HepG2 (cell line): ENCODE measurements at regions not wholly inside any gene's neighbourhood (a gene's known extent, or its start where the extent isn't known, plus 50 kb on each side); places are given as distances from the start of the nearest gene placed in this dataset.

Experiments used
- ATAC-seq: fragments of 200-7000 bp; cut with Tn5 transposase; 3 replicates; pipeline ENCODE4 v1.9.1; 2020; ENCODE audit warnings: mild to moderate bottlenecking, moderate library complexity
- BruUV-seq: library from RNA; stranded (reverse); fragments of 400-500 nt; replicated peaks from 2 replicates; lab custom pipeline; 2021; lab: Mats Ljungman, UMichigan
- CTCF ChIA-PET: fragments of 300-600 bp; formaldehyde crosslinking; extraction: SDS; loops from one replicate; lab custom pipeline; 2021; ENCODE audit warnings: low total read pairs, inconsistent platforms, low intra/inter-chr PET ratio; lab: Yijun Ruan, JAX
- POLR2A ChIA-PET: fragments of 350-600 bp; sonication (Branson Sonifier 250); formaldehyde crosslinking; loops from one replicate; lab custom pipeline; 2020; ENCODE audit warnings: antibody characterized with exemption, inconsistent platforms; lab: Yijun Ruan, JAX
- DNase-seq: peaks from one replicate; pipeline ENCODE4 v3.0.0-alpha.2; 2015; ENCODE audit warnings: low spot score
- FAIRE-seq: peaks from 3 replicates; lab custom pipeline; 2011; peaks lifted over from hg19 to GRCh38; lab: Jason Lieb, UNC
- H2AFZ ChIP-seq: one replicate; pipeline ENCODE4 v1.6.1; 2011; ENCODE audit warnings: low read length, inconsistent platforms
- H3K27ac ChIP-seq: fragments of 300-600 bp; 3 replicates; pipeline ENCODE4 v1.8.0; 2011; ENCODE audit warnings: mixed run types, mild to moderate bottlenecking, mixed read lengths, low read length, inconsistent platforms; ENCODE audit not compliant: insufficient read depth; ENCODE audit errors: extremely low read length
- H3K27me3 ChIP-seq, 2 experiments: fragments of 200-600 bp in 1 of 2; 2 replicates in 1 of 2; 3 replicates in 1 of 2; pipeline versions ENCODE4 v1.6.0 to v1.8.0; 2011; ENCODE audit warnings: low read length in 2 of 2, mild to moderate bottlenecking in 2 of 2, moderate library complexity in 2 of 2, inconsistent platforms in 1 of 2; ENCODE audit not compliant: insufficient read depth in 2 of 2, control insufficient read depth in 1 of 2
- H3K36me3 ChIP-seq, 2 experiments: fragments of 200-600 bp in 1 of 2; replicated peaks in 1 of 2; 2 replicates in 1 of 2; 3 replicates in 1 of 2; pipeline versions ENCODE4 v1.5.1 to v1.8.0; 2011; ENCODE audit warnings: low read length in 2 of 2, inconsistent platforms in 1 of 2; ENCODE audit not compliant: insufficient read depth in 2 of 2, control insufficient read depth in 1 of 2
- H3K4me1 ChIP-seq: 2 replicates; pipeline ENCODE4 v1.5.1; 2012; ENCODE audit warnings: low read length, inconsistent platforms; ENCODE audit not compliant: insufficient read depth
- H3K4me2 ChIP-seq: 2 replicates; pipeline ENCODE4 v1.6.0; 2011; ENCODE audit warnings: low read depth, low read length, inconsistent platforms
- H3K4me3 ChIP-seq, 3 experiments: fragments of 200-600 bp in 1 of 3; sonication (generic), shearing (Covaris generic) in 1 of 3; replicated peaks in 1 of 3; 2 replicates each; pipeline ENCODE4 v1.5.1; 2011 to 2016; ENCODE audit warnings: low read length in 3 of 3, inconsistent platforms in 2 of 3, low read depth in 2 of 3, mild to moderate bottlenecking in 2 of 3, control low read depth in 1 of 3, mixed read lengths in 1 of 3; ENCODE audit not compliant: insufficient read depth in 1 of 3
- H3K79me2 ChIP-seq: one replicate; pipeline ENCODE4 v1.6.1; 2011; ENCODE audit warnings: low read length, inconsistent platforms; ENCODE audit not compliant: insufficient read depth
- H3K9ac ChIP-seq: 2 replicates; pipeline ENCODE4 v1.6.0; 2011; ENCODE audit warnings: mild to moderate bottlenecking, low read depth, low read length, inconsistent platforms; ENCODE audit not compliant: insufficient read depth
- H3K9me3 ChIP-seq: 2 replicates; pipeline ENCODE4 v1.5.1; 2012; ENCODE audit warnings: mild to moderate bottlenecking, low read length
- H4K20me1 ChIP-seq: 2 replicates; pipeline ENCODE4 v1.6.0; 2011; ENCODE audit warnings: inconsistent platforms, mild to moderate bottlenecking, low read length, moderate library complexity; ENCODE audit not compliant: insufficient read depth
- BCL6 ChIP-seq: IDR thresholded peaks from 2 replicates; pipeline ENCODE4 v1.6.1; 2016; ENCODE audit warnings: missing genetic modification reagents, missing compliant biosample characterization
- CBX1 ChIP-seq: IDR thresholded peaks from one replicate; pipeline ENCODE4 v1.6.1; 2016; ENCODE audit warnings: antibody characterized with exemption, low read depth
- DR1 ChIP-seq: sonication (generic); formaldehyde crosslinking; IDR thresholded peaks from 2 replicates; pipeline ENCODE4 v1.8.0; 2021; ENCODE audit warnings: mild to moderate bottlenecking, missing genetic modification reagents, inconsistent platforms
- IKZF1 ChIP-seq: fragments of 450-650 bp; IDR thresholded peaks from 2 replicates; pipeline ENCODE4 v1.7.1; 2016
- KDM1A ChIP-seq: IDR thresholded peaks from 2 replicates; pipeline ENCODE4 v1.6.1; 2016; ENCODE audit warnings: missing compliant biosample characterization
- NR0B2 ChIP-seq: sonication (generic); formaldehyde crosslinking; IDR thresholded peaks from 2 replicates; pipeline ENCODE4 v1.4.0; 2020; ENCODE audit warnings: mild to moderate bottlenecking, missing genetic modification reagents
- RFX1 ChIP-seq: fragments of 450-650 bp; IDR thresholded peaks from 2 replicates; pipeline ENCODE4 v1.6.1; 2017
- SMYD3 ChIP-seq: sonication (generic); formaldehyde crosslinking; IDR thresholded peaks from 2 replicates; pipeline ENCODE4 v1.8.1; 2023; ENCODE audit warnings: mild to moderate bottlenecking, missing genetic modification reagents
- ZC3H13 ChIP-seq: sonication (generic); formaldehyde crosslinking; IDR thresholded peaks from 2 replicates; pipeline ENCODE4 v1.8.1; 2023; ENCODE audit warnings: mild to moderate bottlenecking, missing genetic modification reagents, moderate library complexity
- ZFY ChIP-seq: sonication (generic); formaldehyde crosslinking; IDR thresholded peaks from 2 replicates; pipeline ENCODE4 v1.4.0; 2020; ENCODE audit warnings: missing genetic modification reagents
- ZNF225 ChIP-seq: sonication (generic); formaldehyde crosslinking; IDR thresholded peaks from 2 replicates; pipeline ENCODE4 v1.4.0; 2020; ENCODE audit warnings: mild to moderate bottlenecking, missing genetic modification reagents
- ZNF335 ChIP-seq: sonication (generic); formaldehyde crosslinking; IDR thresholded peaks from 2 replicates; pipeline ENCODE4 v1.4.0; 2020; ENCODE audit warnings: missing genetic modification reagents
- ZNF598 ChIP-seq: sonication (generic); formaldehyde crosslinking; IDR thresholded peaks from 2 replicates; pipeline ENCODE4 v1.5.1; 2020; ENCODE audit warnings: mild to moderate bottlenecking, missing genetic modification reagents, borderline replicate concordance
- ZNF674 ChIP-seq: sonication (generic); formaldehyde crosslinking; IDR thresholded peaks from 2 replicates; pipeline ENCODE4 v1.5.0; 2020; ENCODE audit warnings: low read depth, mild to moderate bottlenecking, missing genetic modification reagents
- ZNF737 ChIP-seq: sonication (generic); formaldehyde crosslinking; IDR thresholded peaks from 2 replicates; pipeline ENCODE4 v1.5.0; 2020; ENCODE audit warnings: missing genetic modification reagents, mild to moderate bottlenecking, borderline replicate concordance
- ZNF772 ChIP-seq: sonication (generic); formaldehyde crosslinking; IDR thresholded peaks from 2 replicates; pipeline ENCODE4 v1.5.0; 2020; ENCODE audit warnings: mild to moderate bottlenecking, missing genetic modification reagents
- ZZZ3 ChIP-seq: sonication (generic); formaldehyde crosslinking; IDR thresholded peaks from 2 replicates; pipeline ENCODE4 v1.4.0; 2020; ENCODE audit warnings: missing genetic modification reagents, mild to moderate bottlenecking, borderline replicate concordance
- WGBS: methylation state at CpG from one replicate; pipeline ENCODE4 v1.1.6; 2017; ENCODE audit warnings: low lambda C conversion rate; 5-methylcytosine and 5-hydroxymethylcytosine counted together
- in situ Hi-C: cut with HindIII; loops from 2 replicates; pipeline ENCODE4 v1.10.0; 2017; ENCODE audit warnings: low pct_unique_long_range_greater_than_20kb; ENCODE audit not compliant: extremely low pct_ligation_motif_present
- intact Hi-C: fragments of 100-400 bp; cut with micrococcal nuclease; formaldehyde crosslinking; loops from one replicate; pipeline ENCODE4 v1.10.0; 2022; ENCODE audit not compliant: unreplicated experiment
- TF ChIP-seq, protein P1 (sequence below): sonication (generic); formaldehyde crosslinking; IDR thresholded peaks from 2 replicates; pipeline ENCODE4 v1.8.1; 2023; ENCODE audit warnings: mild to moderate bottlenecking, missing genetic modification reagents
- TF ChIP-seq, protein P2 (sequence below): sonication (generic); formaldehyde crosslinking; IDR thresholded peaks from 2 replicates; pipeline ENCODE4 v1.4.0; 2020; ENCODE audit warnings: mild to moderate bottlenecking, missing genetic modification reagents

- POLR2A ChIA-PET: no interaction called here
- 0% methylated on average over 1 of the region's 1 CpG for WGBS
Observed at GRCh38 chr9:85237478-85237877, 504.3 kb downstream of the AGTPBP1 start.

More at GRCh38 chr9:85237478-85237877, 504.3 kb downstream of the AGTPBP1 start:
- intact Hi-C loops (no loop called here), in situ Hi-C loops (loop anchor here (10.0 kb wide), 1 partner anchor 63 kb away; no protein-coding TSS in a partner anchor)
- no peak overlapping the region for H3K9ac ChIP-seq
- CTCF ChIA-PET: no interaction called here
- no peaks in the 10 kb centered on the region for H3K27me3 ChIP-seq
- no peaks in the 10 kb centered on the region for H3K36me3 ChIP-seq
- no TSS peak for BruUV-seq
- DNase-seq: no peak
- H3K4me3 ChIP-seq: no peak overlapping the region
- TF ChIP-seq ZNF598: no peak
- TF ChIP-seq ZZZ3 (CRISPR knock-in tag): no peak
- TF ChIP-seq RFX1: no peak
- TF ChIP-seq ZNF335 (CRISPR knock-in tag): no peak
- TF ChIP-seq BCL6 (CRISPR knock-in tag): no peak
- no peak for TF ChIP-seq ZNF737 (CRISPR knock-in tag)
- TF ChIP-seq ZNF772 (CRISPR knock-in tag): no peak
- no peak for TF ChIP-seq ZNF225 (CRISPR knock-in tag)
- no peak for TF ChIP-seq NR0B2
- TF ChIP-seq IKZF1: no peak
- no peak for TF ChIP-seq ZNF674 (CRISPR knock-in tag)
- no peak for TF ChIP-seq ZC3H13 (CRISPR knock-in tag)
- TF ChIP-seq, protein P1, sequence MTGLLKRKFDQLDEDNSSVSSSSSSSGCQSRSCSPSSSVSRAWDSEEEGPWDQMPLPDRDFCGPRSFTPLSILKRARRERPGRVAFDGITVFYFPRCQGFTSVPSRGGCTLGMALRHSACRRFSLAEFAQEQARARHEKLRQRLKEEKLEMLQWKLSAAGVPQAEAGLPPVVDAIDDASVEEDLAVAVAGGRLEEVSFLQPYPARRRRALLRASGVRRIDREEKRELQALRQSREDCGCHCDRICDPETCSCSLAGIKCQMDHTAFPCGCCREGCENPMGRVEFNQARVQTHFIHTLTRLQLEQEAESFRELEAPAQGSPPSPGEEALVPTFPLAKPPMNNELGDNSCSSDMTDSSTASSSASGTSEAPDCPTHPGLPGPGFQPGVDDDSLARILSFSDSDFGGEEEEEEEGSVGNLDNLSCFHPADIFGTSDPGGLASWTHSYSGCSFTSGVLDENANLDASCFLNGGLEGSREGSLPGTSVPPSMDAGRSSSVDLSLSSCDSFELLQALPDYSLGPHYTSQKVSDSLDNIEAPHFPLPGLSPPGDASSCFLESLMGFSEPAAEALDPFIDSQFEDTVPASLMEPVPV (CRISPR knock-in tag): no peak
- TF ChIP-seq SMYD3: no peak
- no peak for TF ChIP-seq DR1 (CRISPR knock-in tag)
- TF ChIP-seq KDM1A (CRISPR knock-in tag): no peak
- TF ChIP-seq, protein P2, sequence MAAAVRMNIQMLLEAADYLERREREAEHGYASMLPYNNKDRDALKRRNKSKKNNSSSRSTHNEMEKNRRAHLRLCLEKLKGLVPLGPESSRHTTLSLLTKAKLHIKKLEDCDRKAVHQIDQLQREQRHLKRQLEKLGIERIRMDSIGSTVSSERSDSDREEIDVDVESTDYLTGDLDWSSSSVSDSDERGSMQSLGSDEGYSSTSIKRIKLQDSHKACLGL (CRISPR knock-in tag): no peak
- TF ChIP-seq ZFY (CRISPR knock-in tag): no peak
- no peak for TF ChIP-seq CBX1
- TF ChIP-seq, all 625 proteins: peak for 0
- Histone ChIP-seq H2AFZ (no peak overlapping the region), H3K4me1 (no peaks in the 10 kb centered on the region), H3K79me2 (no peaks in the 10 kb centered on the region), H4K20me1 (no peaks in the 10 kb centered on the region), H3K27ac (no peak overlapping the region), H3K9me3 (no peaks in the 10 kb centered on the region), H3K4me2 (no peak overlapping the region)
- no peak for FAIRE-seq
- ATAC-seq: no peak
